GM12865 (cell line): ENCODE measurements at regions not wholly inside any gene's neighbourhood (a gene's known extent, or its start where the extent isn't known, plus 50 kb on each side); places are given as distances from the start of the nearest gene placed in this dataset.

Source experiments
- DNase-seq: peaks from one replicate; pipeline ENCODE4 v3.0.0; 2010; ENCODE audit warnings: low read depth
- H3K4me3 ChIP-seq: 2 replicates; pipeline ENCODE4 v1.5.1; 2011; ENCODE audit warnings: mild to moderate bottlenecking, low read depth, low read length, control low read depth
- CTCF ChIP-seq: IDR thresholded peaks from 2 replicates; pipeline ENCODE4 v1.5.1; 2011; ENCODE audit warnings: low read length, control low read depth, low read depth, inconsistent platforms; ENCODE audit not compliant: insufficient read depth; ENCODE audit errors: missing control alignments

- no peak for TF ChIP-seq CTCF
- DNase-seq = no peak
- H3K4me3 ChIP-seq = no peak overlapping the region
Measured at GRCh38 chr3:144511346-144511745, 539.7 kb downstream of the DIPK2A start.

- no peak for TF ChIP-seq CTCF
- H3K4me3 ChIP-seq = no peak overlapping the region
- DNase-seq = no peak
Measured at GRCh38 chr3:144516026-144516425, 544.4 kb downstream of the DIPK2A start.

GRCh38 chr3:144516589-144516988, 545.0 kb downstream of the DIPK2A start:
- no peak overlapping the region for H3K4me3 ChIP-seq
- DNase-seq = no peak
- no peak for TF ChIP-seq CTCF

GRCh38 chr3:144521131-144521530, 549.5 kb downstream of the DIPK2A start:
- no peak overlapping the region for H3K4me3 ChIP-seq
- DNase-seq = no peak
- TF ChIP-seq CTCF = no peak

GRCh38 chr3:144522456-144522855, 550.8 kb downstream of the DIPK2A start:
- TF ChIP-seq CTCF = no peak
- no peak overlapping the region for H3K4me3 ChIP-seq
- DNase-seq = no peak

- TF ChIP-seq CTCF = no peak
- no peak for DNase-seq
- no peak overlapping the region for H3K4me3 ChIP-seq
Measured at GRCh38 chr3:144523396-144523795, 551.8 kb downstream of the DIPK2A start.

- DNase-seq = no peak
- TF ChIP-seq CTCF = no peak
- H3K4me3 ChIP-seq = no peak overlapping the region
Measured at GRCh38 chr3:144524531-144524930, 552.9 kb downstream of the DIPK2A start.
